Gastroesophageal sphincter (tissue), 3 donors: ENCODE measurements at regions not wholly inside any gene's neighbourhood (a gene's known extent, or its start where the extent isn't known, plus 50 kb on each side); places are given as distances from the start of the nearest gene placed in this dataset.

Experiments
- CTCF ChIP-seq, 4 experiments: fragments of 200-600 bp in 2 of 4; fragments of 450-650 bp in 2 of 4; sonication (generic) in 1 of 4; IDR thresholded peaks; one replicate each; pipeline ENCODE4 v1.5.1; 2017 to 2019; ENCODE audit warnings: antibody characterized with exemption in 4 of 4, mild to moderate bottlenecking in 2 of 4, moderate library complexity in 2 of 4
- EP300 ChIP-seq: sonication (generic); formaldehyde crosslinking; IDR thresholded peaks from one replicate; pipeline ENCODE4 v1.6.1; 2017; ENCODE audit warnings: antibody characterized with exemption, mild to moderate bottlenecking
- POLR2A ChIP-seq, 2 donors: fragments of 450-650 bp; IDR thresholded peaks; one replicate each; pipeline ENCODE4 v1.6.1; 2017; ENCODE audit warnings: antibody characterized with exemption in 2 of 2, mild to moderate bottlenecking in 2 of 2, moderate library complexity in 1 of 2

DNA sequence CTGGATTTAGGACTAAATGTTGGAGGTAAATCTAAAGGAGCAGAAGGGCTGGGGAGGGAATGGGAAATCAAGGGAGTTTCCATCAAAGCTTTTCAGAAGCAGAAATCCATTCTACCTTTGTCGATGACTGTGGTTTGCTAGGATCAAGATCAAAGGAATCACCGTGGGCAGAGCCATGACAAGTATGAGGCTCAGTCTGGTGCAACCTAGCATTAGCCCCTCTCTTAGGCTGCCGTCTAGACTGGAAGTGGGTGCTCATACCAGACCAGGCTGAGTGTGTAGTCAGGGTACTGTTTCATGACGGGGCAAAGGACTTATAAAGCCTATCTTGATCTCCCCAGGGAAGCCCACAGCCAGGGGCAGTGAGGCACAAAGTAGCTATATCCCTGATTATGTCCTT is 120.5 kb downstream of the BMP2 start:
- TF ChIP-seq CTCF (IDR thresholded peaks at IDR 0.05) (no peak), EP300 (no peak), POLR2A (IDR thresholded peaks at IDR 0.05) (no peak)
